NCI-H1694 treated with DMSO at 0.1 percent for 48 hours (cell line): ENCODE measurements at regions not wholly inside any gene's neighbourhood (a gene's known extent, or its start where the extent isn't known, plus 50 kb on each side); places are given as distances from the start of the nearest gene placed in this dataset.
"Not testable (repeated sequence)": the region's sequence is repeated elsewhere in the genome, so short reads cannot be mapped to it uniquely, and the experiment has no call there.

Source experiments
- DNase-seq: peaks from one replicate; lab custom pipeline; 2025; lab: John Stamatoyannopoulos, UW

DNA sequence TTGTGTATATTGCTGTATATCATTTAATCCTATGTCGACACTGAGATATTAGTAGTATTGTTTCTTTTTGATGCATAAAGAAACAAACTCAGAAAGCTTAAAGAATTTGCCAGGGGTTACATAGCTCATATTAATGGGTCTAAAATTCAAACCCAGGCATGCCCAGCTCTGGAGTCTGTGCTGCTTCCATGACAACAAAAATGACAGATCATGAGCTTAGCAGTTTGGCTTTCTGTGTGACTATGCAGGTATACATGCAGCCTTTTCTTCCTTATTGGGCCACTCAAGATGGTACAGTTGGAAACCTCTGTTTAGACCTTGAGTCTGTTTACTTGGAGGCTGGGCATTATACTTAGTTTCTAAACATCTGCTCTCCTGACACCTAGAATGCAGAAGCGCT lies 220.5 kb upstream of the TENM4 start:
- DNase-seq = no peak

DNA sequence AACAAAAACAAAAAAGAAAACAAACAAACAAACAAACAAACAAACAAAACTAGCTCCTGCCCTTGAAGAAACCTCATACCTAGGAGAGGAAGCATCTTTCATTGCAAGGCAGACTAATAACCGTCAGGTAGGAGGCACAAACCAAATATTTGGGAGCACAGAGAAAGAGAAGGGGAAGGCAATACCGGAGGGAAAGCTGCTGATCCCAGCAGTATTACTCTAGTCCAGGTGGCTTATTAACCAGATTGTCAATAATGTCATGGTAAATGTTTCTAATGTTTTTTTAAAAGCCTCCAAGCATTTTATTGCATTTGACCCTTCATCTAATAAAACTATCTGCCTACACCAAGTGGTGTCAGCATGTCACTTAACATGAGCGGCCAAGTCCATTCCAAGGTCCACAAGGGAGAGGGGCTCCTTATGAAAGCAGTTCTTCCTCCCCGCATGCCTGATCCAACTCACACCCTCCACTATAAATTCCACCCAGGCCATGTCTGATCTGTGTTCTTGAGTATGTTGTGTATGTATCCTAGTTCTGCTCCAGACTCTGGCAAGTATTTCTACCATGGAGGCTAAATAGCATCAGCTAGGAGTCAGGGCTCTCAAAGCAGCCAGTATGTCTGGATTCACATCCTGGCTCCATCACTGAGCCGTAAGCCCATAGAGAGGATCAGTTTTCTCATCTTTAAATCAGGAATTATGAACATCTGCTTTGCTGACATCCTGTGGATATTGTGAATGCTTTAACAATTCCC lies 208.1 kb upstream of the TENM4 start:
- no peak for DNase-seq

DNA sequence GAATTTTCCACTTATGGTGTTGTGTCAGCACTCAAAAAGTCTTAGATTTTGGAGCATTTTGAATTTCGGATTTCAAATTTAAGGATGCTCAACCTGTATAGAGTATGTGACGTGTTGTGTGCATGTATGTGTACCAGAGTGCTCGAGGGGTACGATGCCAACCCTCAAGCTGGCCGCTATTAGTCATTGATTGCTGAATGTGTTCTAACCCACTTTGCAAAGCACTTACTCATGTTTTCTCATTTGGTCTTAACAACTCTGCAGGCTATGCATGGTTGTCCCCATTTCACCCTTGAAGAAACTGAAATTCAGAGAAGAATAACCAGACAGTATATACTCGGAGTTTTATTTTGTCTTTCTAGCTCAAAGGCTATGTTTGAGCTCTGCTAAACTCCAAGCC lies 196.4 kb upstream of the TENM4 start:
- DNase-seq = no peak

DNA sequence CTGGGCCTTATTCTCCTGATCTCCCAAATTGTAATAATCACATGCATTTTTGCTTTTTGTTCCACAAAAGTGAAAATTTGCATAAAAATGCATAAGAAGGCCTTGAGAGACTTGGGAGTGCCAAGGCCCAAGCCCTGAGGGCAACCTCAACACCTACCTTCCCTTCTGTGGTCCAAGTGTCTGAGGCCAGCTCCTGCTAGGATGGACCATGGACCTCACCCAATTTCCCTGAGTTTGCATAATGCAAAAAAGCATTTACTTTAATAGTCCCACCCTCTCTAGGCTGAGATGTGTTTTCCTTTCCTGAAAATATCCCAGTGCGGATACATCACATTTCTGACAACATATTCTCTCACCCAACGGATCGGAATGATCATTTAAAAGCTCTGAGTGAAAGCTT lies 194.1 kb upstream of the TENM4 start:
- no peak for DNase-seq

DNA sequence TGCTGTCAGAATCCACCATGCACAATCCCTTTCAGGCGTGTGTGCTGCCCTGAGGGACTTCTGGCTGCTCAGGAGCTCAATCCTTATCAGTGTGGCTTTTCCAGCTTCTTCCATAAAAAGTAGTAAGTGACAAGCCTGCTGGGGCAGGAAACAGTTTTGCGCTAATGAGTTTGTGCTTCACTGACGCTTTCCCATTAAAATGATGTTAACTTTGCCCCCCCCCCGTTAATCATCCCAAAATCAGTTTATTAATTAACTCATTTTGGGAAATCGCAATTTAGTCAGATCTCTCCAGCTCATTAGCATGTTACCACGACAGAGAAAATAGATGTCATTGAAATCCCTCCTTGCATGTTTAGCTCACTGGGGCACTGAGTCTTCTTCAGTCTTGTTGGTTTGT lies 186.5 kb upstream of the TENM4 start:
- DNase-seq = no peak

DNA sequence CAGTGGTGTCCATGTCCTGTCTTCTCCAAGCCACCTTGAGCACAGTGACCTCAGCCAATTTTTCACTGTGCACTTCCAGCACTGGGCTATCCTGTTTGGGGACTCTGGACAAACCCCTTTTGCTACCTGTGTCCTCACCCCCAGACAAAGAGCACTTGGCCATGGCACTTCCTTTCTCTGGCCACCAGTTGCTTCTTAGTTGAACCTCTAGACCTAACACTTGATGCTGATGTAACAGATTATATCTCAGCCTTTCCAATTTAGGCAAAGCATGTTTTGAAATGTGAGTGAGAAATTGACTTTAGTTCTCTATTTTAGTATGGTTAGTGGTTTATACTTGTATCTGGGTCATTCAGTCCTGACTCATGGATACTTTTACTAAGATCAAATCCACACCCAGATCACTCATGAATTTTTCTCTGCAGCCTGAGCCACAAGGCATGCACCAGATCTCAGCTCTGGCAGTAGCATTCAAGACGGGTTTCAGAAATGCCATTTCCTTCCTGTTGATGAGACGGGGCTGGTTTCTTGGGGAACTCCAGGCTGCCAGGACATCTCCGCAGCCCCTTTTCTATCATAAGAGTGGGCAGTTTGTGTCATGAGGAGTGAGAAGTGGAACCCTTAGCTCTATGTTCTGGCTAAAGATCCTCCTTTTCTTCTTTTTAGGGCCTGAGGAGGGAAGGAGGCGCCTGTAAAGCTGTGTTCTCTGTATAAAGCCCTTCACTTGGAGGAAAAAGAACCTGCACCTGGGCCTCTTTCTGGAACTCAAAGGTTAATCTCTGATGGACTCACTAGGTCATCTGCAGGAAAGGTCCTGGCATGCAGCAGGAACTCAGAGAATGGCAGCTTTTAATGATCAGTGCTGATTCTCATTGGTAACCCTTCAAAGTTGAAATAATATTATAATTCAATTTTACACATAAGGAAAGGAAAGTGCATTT lies 185.6 kb upstream of the TENM4 start:
- no peak for DNase-seq

DNA sequence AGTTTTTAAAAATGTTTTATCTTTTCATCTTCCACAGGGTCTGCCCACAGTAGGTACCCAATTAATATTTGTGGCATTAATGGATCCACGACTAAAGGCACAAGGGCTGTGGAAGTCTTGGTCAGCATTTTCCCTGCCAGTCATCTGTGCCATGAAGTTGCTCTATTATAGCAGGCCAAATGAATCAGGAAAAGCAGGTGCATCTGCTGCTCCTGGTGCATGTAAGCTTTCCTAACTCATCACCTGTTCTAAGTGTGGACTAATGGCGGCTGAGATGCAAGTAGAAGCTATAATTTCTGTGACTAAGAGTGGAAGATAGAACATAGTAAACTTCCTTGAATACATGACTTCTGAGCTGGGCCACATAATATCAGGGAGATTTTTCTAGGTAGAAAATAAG lies 182.5 kb upstream of the TENM4 start:
- no peak for DNase-seq

DNA sequence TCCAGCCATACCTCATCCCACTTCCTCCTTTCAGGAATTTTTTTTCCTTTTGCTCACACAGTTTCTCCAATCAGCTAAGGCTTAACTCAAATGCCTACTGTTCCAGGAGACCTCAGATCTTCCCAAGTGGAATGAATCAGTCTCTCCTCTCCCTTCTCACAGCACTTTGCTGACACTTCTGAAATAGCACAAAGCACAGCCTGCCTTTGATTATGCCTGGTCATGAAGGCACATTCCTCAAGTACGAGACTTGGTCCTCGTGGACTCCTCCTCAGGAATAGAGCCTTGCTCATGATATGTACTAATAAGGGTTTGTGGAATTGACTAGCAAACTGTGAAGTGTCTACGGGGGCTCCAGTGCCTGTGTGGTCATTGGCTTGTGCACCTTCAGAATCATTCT lies 176.7 kb upstream of the TENM4 start:
- DNase-seq = no peak

DNA sequence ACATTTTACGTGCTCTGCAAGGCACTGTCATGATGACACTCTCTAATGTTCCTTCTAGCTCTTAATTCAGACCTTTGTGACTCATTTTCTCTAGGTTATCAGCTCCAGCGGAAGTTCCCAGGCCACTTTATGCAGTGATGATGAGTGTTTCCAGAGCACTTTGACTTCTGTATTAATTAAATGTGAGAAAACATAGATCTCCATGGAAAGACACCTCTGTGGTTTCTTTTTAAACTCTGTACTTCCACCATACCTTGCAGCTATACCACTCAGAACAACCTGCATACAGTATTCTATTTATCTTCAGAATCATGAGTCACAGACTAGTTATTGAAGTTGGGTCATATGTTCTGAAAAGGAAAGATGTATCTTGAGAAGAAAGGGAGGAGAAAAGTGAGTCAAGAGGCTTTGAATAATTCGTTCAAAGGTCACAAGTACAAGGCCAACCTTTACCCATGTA lies 175.6 kb upstream of the TENM4 start:
- DNase-seq = no peak

DNA sequence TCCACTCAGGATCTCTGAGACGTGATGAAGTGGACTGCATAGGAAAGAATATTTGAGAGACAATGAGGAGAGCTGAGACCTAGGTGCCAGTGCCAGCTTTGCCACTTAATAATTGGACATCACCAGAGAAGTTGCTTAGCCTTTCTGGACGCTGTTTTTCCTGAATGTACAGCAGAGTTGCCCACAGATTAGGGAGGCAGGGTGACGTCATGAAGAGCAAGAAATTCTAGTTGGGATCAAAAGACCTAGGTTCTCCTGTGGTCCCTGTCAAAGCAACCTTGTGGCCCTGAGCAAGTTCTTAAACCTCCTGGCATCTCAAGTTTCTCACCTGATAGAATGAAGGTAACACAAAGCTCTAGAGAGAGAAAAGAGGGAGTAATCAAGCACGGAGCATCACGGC lies 174.6 kb upstream of the TENM4 start:
- DNase-seq = no peak

DNA sequence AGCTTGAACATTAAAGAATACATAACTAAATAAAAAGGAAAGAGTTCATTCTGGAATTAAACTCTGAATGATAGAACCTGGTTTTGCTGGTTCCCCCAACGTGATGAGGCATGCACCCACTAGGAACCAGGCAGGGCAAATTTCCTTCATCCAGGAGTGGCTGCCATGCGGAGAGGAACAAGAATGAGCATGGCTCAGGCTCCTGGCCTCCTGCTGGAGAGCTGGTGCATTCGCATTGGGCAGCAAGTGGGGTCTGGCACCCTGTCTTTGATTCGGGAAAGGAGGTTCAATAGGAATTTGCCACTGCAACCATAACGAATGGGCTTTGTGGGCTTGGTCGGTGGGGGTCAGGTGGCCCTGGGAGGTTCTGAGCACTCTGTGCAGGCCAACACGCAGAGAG lies 169.8 kb upstream of the TENM4 start:
- no peak for DNase-seq

DNA sequence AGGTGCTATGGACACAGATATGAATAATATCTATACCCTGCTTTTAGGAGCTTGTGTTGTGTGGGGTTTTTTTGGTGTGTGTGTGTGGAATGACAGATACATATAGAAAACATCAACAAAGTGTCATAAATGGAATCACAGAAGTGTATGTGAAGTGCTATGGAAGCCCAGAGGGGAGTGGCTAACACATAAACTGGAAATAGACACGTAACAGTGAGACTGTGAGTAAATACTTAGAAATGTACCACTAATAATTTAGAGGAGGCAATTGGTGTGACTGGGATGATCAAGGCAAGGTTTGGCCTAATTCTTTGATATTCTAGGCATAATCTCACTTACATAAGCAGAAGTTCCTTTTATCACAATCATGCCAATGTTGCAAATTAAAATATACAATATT lies 169.3 kb upstream of the TENM4 start:
- no peak for DNase-seq

DNA sequence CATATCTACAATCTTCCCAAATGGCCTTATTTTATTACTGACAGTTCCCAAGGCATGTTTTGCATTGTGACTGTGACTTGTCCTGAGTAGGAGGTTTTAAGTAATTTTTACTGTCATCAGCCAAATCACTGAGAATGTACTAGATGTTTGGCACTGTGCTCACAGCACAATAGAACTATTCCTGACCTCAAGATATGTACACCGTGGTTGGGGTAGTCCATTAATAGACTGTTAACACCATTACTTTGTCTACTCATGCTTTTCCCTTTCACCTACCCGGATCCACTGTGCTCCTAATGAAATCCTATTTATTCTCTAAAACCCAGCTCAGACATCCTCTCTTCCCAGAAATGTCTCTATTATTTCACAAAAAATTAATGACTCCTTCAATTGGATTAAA lies 168.7 kb upstream of the TENM4 start:
- no peak for DNase-seq

DNA sequence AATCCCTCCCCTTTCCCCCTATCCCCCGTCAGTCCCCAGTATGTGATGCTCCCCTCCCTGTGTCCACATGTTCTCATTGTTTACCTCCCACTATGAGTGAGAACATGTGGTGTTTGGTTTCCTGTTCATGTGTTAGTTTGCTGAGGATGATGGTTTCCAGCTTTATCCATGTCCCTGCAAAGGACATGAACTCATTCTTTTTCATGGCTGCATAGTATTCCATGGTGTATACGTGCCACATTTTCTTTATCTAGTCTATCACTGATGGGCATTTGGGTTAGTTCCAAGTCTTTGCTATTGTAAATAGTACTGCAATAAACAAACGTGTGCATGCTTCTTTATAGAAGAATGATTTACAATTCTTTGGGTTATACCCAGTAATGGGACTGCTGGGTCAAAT lies 165.6 kb upstream of the TENM4 start:
- not testable (repeated sequence) for DNase-seq

DNA sequence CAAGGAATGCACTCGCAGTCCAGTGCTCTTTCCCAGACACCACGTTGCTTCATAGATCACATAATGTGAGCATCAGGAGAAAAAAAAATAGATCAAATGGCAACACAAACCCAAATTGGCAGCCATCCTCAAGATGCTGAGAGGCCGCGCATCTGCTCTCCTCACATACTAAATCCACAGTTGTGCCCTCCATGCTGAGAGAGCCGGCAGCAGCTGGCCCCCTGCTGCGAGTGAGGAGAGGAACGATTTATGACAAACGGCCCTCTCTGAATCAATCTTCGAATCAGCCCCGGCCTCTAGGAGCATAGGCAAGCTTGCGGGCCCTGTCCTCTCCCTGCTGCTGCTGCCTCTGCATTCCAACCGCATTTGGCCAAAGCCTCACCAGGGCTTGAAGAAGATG lies 159.9 kb upstream of the TENM4 start:
- DNase-seq = peak; percentile 63

DNA sequence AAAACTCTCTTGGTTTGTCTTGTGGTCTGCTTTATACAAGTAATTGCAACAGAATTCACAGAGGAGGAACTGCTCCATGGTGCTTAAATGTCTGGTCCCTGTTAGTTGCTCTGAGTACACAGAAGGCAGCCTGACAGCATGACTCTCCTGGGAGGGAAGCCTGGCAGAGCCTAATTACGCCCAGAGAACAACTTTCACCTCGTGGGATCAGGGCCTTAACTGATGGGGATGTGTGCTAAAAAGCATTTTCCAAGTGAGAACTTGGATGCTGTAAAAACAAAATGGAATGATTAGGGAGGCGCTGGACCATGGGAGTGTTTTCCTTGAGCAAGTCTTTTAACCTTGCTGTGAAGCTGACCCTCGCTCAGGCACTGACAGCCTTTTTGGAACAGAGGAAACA lies 154.0 kb upstream of the TENM4 start:
- DNase-seq = no peak

DNA sequence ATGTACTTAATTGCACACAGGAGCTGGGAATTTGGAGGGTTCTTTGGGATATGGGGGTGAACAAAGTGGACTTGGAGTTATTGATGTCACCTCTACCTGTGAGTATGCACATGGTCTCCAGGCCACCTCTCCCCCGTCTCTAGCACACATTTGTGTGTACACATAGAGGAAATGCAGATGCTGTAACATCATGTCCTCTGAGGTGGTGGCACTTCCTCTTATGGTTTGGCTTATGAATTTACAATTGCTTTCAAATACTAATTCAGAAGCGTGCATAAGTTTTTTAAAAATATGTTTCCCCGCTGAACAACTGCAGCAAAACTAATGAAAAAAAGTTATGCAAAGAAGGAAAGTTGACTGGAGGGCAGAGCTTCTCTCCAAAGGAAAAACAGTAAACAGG lies 152.0 kb upstream of the TENM4 start:
- DNase-seq = no peak

DNA sequence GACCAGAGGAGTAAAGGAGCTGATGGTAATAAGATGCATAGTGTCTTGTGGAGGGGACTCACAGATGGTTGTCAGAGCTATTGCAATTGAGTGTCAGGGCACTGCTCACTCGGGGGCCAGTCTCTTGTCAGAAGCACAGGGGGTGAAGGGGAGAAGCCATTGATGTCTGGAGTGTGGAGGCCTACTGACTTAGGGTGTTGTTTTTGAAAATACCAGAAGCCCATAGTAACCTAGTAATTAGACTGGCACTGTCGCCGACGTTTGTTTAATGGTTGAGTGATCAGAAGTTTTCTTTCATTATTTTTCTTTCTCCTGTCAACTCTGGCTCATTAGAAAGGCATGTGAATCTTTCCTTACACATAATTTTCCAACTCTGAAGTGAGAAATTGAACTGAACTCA lies 151.6 kb upstream of the TENM4 start:
- no peak for DNase-seq

DNA sequence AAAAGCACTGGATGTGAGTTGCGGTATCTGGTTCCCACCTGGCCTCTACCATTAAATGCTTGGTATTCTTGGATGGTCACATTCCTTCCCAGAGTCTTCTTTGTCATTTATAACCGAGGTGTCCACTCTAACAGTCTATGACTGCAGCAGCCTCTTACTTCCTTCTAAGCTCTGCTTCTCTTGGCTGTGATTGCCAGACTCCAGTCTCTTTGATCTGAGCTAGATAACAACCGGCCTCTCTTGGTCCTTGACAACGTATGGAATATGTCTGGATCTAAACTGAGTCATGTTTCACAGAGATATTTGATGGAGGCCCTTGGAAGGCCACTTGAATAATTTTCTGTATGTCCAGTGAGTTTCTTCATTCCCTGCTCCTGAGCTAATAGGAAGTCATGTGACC lies 141.6 kb upstream of the TENM4 start:
- DNase-seq = no peak

DNA sequence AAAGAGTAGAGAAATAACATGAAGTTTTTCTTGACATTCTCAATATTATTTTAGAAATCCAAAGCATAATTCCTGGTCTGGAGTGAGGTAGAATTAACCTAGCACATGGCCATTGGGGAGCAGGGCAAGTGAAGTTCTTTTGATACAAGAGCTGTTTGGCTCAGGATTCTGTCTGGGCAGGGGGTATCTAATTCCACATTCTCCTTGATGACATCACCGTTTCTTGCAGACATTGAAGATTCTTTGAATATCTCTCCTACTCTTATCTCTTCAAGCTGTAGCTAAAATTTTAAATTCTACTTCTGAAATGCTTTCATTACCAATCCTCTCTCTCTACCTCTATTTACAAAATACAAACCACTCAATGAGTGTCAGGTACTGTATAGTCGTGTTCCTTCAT lies 138.2 kb upstream of the TENM4 start:
- no peak for DNase-seq

DNA sequence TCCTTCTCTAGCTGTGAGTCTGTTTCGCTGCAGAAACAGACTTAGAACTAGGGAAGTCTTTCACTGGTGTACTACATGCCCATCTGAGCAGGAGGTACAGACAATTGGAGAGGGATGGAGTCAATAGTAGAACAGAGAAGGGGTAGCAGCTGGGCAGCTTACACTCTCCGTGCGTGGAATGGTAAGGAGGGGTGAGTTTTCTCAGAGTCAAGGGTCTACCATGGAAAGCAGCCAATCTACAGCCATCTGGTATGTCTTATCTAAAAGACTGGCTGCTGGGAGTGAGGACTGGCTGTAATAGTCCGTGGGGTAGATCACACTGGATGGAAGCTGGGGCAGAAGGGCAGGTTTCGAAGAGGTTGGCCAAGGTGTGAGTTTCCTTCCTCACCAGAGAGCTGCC lies 137.3 kb upstream of the TENM4 start:
- no peak for DNase-seq

DNA sequence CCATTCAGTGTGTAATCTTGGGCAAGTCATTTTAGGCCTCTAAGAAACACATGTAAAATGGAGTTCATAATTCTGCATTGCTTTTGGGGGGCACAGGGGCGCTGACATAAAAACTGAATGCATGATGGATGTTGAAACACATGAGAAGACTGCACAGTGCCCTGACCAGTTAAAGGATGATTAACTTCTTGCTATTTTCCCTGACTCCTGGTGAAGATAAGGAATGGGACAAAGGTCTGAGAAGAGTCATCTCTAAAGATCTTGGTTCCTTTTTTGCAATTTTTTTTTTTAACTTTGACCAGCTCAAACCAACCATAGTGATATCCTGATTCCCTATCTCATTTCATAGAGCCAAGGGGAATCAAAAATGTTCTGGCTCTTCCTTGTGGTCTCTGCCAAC lies 134.9 kb upstream of the TENM4 start:
- no peak for DNase-seq

DNA sequence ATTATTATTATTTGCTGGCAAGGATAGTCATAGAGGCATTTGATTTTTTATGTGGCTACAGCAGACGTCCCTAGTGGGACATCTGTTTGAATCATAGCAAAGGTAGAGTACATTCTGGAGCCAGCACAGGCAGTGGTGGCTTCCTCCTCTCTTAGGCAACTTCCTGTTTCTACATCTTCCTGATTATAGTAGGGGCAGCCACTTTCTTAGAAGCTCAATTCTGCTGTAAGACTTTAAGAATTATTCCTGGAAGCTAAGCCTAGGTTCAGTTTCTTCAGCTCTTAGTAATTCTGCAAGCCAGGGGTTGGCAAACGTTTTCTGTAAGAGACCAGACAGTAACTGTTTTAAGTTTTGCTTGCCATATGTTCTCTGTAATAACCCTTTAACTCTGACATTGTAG lies 129.3 kb upstream of the TENM4 start:
- no peak for DNase-seq
